Lung microvascular endothelial cell (primary cell): ENCODE measurements at regions not wholly inside any gene's neighbourhood (a gene's known extent, or its start where the extent isn't known, plus 50 kb on each side); places are given as distances from the start of the nearest gene placed in this dataset.
"Not testable (repeated sequence)": the region's sequence is repeated elsewhere in the genome, so short reads cannot be mapped to it uniquely, and the experiment has no call there.

Experiments used
- DNase-seq, 2 donors: peaks; one replicate each; pipeline versions ENCODE4 v3.0.0 to v3.0.0-alpha.2; 2010; ENCODE audit warnings: low read depth in 2 of 2

DNA sequence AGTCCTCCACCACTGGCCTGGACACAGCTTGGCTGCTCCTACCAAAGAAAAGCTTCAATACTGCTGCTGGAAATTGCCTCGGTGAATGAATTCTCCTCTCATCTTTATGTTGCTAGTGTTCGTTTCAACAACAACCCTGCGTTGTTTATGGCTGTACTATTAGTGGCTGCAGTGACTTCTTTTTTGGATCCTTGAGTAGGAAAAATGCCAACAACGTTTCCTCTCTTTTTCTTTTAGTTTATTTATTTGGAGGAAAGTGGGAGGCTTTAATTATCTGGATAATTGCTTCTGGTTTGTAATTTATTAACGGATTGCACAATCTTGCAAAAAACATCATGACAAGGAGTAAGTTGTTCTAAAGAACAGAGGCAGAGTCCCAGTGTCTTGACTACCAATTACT, 464.1 kb upstream of the TRAM1L1 start:
- no peak for DNase-seq

DNA sequence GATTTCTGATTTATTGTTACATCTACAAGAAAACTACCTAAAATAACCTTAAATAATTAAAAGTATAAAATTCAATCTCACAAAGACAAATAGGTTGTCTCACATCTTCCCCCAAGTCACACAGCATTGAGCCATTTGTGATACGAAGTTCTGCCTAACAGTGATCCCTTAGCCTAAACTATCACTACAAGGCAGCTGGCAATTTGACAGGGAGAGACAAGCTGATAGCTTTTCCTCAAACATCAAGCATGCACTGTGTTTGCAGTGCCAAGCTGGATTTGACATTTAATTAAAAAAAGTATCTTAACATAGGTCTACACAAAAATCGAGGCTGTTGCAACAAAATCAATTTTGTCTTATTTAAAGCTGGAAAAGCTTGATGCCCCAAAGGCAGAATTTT, 464.7 kb upstream of the TRAM1L1 start:
- DNase-seq = no peak

DNA sequence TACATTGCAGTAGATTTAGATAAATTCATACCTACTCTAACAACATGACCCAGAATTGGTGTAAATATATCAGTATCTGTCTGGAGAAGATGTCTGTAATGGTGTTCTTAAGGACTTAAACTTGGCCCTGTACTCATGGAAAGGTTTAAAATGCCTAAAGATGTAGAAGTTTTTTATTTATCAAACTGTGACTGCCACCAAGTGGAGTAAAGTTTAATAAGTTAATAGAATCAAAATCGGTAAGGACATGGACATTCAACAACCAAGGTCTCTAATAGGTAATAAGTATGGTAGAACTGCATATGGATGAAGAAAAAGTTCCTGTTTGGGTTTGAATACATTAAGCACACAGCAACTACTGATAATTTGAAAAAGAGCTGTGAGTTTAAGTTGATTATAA, 474.0 kb upstream of the NDST3 start:
- DNase-seq = peak in 1 of 2 donors; percentile 1

DNA sequence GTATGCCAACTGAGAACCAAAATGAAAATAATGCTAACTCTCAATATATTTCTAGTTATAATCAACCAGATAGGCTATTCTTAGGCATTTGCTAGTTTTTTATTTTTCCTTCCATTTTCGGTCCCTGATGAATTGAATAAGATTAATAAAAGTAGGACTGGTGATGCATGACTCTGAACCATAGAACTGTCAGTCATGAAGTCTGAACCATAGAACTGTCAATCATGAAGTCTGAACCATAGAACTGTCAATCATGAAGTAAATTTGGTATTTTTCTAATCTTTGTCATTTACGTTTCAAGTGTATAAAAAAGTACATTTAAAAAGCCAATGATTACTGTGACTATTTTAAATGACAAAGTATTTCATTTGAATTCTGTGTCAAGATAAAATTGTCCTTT, 460.2 kb upstream of the NDST3 start:
- no peak for DNase-seq

DNA sequence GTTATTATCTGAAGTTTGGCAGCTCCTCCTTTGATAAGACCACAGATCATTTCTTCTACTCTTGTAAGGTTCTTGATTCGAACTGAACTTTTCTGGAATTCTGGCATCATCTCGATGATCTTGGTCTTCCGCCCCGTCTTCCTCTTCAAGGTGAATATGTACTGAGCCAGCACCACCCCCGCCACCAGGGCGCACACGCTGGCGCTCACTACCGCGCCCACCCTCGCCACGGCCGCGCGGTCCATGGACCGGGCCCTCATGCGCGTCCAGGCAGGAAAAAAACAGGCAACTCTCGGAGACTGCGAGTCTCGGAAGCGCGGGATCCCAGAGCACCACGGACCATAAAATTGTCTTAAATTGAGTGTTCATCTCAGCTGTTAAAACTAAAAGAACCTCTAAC, 458.4 kb upstream of the NDST3 start:
- no peak for DNase-seq

DNA sequence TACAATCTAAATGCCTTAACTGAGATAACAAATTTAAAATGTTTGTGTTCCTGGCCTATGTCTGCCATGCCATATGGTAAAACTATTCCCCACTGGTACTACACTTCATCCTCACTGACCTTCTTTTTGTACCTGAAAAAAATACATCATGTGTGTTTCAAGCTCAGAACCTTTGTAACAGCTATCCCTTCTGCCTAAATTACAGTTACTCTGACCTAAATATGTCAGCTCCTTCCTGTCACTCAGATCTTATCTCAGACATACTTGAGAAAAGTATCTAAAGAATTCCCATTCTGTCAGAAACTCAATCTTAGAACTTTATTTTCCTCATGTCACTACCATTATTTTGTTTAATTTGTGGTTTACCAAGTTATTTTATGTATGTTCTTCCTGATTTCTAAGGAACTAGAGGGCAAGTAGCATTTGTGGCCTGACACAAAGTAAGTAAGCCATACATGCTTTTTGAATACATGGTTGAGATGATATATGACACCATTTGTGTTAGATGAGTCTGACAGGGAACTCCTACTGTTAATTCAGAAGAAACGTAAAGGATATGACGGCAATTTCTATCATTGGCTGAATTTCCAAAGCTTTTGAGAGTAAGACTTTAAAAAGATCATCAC, 456.5 kb upstream of the NDST3 start:
- DNase-seq = no peak

DNA sequence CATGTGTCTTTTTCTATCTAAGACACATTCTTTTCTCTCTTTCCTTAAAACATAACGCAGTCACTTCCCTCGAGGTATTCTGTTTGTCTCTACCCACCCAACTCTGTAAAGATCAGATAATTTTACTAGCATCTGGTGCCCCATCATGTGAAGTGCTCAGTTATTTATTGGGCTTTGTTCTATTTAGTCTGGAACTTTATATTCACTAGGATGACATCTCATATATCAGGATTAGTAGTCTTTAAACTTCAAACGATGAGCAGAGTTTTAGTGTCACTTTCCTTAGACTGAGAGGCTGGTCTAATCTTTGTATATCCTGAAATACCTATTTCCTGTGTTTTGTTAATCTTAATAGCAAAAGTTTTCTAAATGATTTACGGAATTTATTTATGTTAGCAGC, 445.5 kb upstream of the NDST3 start:
- no peak for DNase-seq

DNA sequence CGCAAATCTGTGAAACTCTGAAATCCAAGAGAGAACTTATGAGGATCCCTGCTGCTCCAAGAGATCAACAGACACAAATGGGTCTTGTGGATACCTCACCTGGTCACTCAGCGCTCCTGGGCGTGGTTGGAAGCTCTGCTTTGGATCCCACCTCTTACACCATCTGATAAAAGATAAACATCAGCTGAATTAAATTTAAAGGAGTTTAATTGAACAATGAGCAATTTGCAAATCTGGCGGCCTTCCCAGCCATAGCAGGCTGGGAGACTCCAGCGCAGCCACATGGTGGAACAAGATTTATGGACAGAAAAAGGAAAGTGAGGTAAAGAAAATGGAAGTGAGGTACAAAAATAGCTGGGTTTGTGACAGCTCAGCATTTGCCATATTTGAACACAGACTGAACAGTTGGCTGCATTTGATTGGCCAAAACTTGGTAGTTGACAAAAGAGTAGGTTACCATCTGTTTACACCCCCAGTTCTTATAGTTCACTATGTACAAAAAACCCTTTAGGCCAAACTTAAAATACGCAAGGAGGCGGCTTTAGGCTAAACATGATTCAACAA, 437.3 kb upstream of the NDST3 start:
- no peak for DNase-seq

DNA sequence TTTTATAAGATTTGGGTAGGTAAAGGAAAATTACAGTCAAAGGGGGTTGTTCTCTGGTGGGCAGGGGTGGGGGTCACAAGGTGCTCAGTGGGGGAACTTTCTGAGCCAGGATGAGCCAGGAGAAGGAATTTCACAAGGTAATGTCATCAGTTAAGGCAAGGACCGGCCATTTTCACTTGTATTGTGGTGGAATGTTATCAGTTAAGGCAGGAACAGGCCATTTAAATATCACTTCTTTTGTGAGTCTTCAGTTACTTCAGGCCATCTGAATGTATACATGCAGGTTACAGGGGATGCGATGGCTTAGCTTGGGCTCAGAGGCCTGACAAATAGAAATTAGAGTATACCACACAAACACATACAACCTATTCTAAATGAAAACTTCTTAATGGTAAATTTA, 434.9 kb upstream of the NDST3 start:
- not testable (repeated sequence) for DNase-seq

DNA sequence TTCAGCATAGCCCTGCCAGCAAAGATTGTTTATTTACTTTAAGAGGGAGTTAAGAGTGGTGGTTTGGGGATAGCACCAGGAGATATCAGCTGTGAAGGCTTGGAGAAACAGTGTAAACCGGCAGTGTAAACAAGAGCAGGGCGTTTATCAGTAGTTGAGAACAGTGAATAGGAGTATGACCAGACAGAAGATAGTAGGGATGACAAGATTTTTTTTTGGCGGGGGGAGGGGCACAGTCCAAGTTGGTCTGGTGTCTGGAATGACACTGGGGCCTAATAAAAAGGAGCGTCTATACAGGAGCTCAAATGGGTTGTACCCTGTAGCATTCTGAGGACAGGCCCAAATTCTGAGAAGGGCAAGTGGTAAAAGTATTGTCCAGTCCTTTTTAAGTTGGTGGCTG, 433.4 kb upstream of the NDST3 start:
- DNase-seq = not testable (repeated sequence)

DNA sequence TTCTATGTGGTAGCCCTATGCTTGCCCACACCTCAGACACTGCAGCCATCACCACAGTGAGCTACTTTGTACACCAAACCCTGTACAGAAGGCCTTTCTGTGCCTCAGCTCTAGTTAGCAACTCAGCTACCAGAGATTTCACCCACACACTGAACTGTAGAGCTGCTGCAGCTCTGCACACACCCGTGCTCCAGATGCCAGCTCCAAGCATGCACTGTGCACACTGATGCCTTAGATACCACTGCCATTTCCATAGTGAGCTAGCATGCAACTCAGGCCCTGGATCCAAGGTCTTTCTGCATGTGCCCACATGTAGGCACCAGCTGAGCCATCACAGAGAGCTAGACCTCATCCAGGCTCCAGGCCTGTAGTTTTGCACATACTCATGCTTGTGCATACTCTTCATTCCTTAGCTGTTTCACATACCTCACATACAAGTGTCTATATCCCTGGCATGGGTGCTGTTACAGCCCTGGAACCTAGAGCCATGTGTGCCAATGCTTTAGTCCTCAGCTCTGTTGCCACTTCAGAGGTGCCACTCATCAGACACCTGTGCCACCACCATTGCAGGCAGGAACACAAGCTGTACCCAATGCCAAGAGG, 423.5 kb upstream of the NDST3 start:
- no peak for DNase-seq

DNA sequence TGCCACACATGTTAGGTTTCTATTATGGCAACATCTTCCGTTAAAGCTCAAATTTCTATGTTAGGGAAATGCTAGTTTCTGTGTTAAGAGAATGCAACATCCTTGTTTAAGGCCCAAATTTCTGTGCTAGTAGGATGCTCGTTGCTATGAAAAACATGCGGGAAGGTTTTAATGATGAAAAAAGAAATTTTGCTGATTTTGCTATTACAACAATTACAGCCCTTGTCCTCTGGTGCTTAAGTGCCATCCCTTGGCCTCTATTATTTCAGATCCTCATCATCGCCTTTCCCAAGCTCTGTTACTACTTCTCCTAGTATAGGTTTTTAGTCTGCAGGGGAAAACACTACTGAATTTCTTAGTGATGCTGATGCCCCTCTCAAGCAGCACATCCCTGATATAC, 412.6 kb upstream of the NDST3 start:
- no peak for DNase-seq

DNA sequence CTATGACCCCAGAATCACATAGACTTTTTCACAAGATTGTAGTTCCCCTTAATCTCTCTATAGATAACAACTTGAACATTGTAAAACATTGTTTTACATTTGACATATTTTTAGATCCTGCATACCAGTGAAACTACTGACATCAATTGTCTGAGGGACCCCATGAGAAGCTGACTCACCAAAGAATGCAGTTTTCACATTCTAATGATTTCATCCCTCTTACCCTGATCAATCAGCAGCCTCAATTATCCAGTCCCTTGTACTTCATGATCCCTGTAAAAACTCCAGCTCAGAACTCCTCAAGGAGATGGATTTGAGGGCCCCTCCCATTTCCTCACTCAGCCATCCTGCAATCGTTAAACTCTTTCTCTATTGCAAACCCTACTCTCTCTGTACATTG, 411.0 kb upstream of the NDST3 start:
- DNase-seq = no peak

DNA sequence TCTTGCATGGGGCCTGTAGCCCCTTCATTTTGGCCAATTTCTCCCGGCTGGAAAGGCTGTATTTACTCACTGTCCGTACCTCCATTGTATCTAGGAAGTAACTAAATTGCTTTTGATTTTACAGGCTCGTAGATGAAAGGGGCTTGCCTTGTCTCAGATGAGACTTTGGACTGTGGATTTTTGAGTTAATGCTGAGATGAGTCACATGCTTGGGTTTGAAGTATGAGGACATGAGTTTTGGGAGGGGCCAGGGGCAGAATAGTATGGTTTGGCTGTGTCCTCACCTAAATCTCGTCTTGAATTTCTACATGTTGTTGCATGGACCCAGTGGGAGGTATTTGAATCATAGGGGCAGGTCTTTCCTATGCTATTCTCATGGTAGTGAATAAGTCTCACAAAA, 407.6 kb upstream of the NDST3 start:
- DNase-seq = no peak

DNA sequence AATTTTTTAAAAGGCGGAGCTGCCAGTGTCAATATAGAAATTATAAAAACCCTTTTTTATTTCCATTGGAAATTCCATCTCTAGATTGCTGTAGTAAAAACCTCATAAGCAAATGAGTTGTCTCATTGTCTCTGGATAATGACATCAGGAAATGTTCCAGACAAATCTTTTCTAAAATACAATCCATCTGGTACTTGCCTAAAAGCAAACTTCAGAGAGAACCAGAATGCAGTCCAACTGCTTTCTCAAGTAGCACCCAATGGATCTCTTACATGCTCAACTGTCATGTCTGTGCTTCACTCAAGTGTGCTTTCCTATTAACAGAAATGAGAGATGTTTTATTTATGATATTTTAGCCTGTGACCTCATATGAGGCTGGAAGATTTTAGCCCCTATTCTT, 399.6 kb upstream of the NDST3 start:
- DNase-seq = no peak

DNA sequence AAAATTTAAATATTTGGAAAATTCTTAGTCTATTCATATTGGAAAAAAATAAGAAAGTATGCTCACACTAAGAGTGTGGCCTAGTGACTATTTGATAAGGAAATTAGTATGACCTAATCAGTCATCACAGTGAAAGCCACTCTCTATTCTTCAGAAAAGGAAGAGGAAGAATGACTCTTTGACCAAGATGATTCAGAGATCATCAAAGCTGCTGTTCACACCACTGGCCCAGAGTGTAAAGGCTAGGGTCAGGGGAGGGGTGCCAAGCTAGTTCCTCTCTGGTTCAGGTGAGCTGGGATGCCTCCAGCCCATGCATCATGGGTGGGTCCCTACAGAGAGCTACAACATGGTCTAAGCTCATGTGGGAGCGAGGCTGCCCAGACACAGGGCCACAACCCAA, 396.9 kb upstream of the NDST3 start:
- no peak for DNase-seq

DNA sequence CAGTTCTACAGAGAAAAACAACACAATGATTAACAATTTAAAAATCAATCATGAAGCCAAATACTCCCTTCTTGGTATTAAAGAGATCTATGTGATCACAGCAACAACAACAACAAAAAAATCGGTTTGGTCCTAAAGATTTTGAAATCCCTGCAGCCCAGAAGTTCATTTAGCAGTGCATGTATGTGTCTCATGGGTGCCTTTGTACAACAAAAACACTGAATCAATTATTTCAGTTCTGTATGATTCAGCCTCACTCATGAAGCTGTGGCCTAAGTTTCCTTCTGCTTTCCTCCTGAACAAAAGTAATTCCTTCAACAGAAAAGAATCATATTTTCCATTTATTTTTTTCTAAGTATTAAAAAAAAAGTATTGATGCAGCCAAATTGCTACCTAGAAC, 393.4 kb upstream of the NDST3 start:
- no peak for DNase-seq

DNA sequence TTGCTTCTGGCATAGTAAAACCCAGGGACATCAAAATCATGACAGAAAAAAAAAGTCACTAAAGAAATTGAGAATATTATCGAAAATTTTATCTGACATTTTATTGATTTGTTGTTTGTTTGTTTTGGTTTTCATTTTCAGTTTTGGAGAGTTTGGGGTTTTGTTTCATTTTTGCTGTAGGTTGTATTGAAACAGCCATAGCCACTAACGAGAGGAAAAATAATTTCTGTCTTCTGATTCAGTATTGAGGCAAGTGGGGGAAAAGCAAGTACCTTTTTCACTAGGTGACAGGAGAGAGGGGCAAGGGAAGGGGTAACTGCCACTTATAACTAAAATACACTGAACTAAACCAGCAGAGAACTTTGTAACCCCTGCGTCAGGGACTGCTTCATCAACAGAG, 392.8 kb upstream of the NDST3 start:
- DNase-seq = no peak

DNA sequence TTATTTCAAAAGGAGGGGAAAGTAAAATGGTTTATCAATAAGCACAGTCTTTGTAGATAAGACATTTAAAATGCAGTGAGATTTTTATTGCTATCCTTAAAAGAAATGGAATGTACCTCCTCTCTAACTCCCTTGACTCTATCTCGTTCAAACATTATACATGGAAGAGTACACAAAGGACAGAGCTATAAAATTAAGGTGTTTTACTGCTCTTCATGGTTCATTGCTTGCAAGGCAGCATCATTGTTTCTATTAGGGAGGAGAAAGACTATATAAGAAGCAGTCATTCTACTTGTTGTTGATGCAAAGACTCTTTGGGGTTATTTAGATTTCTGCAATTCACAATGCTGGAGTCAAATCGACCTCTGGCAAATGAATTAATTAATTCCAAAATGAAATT, 380.2 kb upstream of the NDST3 start:
- no peak for DNase-seq

DNA sequence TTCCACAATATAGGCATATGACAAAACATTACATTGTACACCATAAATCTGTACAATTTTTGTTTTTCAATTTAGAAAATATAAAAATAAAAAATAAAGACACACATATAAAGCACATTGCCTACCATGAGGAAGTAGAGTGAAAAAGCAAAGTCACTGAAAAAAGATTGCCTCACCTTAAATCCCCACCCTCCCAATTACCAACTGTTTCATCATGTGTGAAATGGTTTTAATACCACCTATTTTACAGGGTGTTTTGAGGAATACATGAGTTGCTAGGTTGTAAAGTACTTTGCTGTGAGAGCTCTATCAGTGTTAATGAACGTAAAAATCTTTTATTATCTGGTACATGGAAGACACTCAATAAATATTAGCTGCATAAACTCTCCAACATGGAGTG, 373.6 kb upstream of the NDST3 start:
- no peak for DNase-seq

DNA sequence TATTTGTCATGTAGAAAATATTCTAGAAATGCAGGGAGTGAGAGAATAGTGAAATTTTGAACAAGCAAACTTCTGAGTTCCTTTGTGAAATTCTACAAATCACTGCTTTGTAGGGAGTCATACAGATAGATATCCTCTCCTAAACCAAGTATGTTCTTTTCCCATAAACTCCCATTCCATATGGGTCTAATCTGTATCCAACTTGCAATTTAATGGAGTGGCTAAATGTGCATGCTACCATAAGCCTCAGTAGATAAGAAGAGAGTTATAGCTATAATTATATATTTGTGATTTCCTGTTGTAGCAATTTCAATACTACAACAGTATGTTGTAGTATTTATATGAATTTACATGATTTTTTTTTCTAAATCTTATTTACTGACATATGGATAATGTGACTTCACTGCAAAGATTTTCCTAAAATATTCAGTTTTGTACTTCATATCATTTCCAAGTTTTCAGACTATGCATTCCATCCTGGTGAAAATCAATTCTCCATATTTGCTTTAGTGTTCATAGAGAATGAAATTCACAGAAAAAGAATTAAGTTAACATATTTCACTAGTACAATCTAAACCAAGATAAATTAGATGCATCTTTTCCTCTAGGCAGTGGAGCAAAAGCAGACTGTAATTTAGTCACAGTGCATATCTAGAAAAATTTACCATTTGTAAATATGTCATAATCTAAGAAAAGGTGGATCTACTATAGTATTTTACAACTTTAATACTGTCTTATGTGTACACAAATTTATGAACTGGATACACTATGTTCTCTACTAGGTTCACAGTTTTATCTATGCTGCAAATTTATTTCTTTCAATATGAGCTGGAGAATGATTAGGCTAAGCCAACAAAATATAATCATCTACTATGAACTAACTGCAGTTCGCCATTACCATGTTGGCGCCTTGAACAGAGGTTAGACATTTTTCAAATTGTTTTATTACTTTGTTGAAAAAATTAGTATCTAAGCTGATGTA, 372.9 kb upstream of the NDST3 start:
- DNase-seq = no peak

DNA sequence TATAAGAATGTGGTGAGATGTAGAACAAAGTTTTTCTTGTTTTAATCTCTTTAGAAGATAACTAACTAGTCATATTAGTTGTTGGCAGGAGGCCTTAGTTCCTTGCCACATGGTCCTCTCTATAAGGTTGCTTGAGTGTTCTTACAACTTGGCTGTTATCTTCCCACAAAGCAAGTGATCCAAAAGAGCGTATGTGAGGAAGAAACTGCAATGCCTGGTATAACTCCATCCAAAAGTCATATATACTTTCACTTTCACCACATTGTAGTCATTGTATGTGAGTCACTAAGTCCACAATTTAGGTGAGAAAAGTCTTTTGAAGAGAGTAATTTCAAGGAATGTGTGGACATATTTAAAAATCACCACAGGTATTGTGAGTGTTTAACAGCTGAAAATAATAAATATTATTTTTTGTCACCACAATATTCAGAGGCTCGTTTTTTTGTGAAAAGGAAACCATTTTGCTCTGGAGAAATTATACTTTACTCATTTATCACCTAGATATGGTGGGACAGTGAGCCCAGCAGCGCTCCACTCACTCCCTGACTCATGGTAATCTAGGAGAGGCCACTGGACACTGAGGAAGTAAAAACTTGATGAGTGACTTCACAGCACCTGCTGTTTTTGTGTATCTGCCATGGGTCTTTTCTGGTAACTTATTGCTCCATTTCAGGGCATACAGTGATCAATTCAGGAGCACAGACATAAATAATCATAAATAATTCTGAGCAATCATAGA, 369.4 kb upstream of the NDST3 start:
- DNase-seq = no peak
